A549 (cell line): ENCODE measurements at regions not wholly inside any gene's neighbourhood (a gene's known extent, or its start where the extent isn't known, plus 50 kb on each side); places are given as distances from the start of the nearest gene placed in this dataset.

Experiments used
- ATAC-seq, 2 experiments: fragments of 200-7000 bp in 1 of 2; fragments of >200 bp in 1 of 2; cut with Nextera tagmentation in 1 of 2; cut with Tn5 transposase in 1 of 2; 3 replicates each; pipeline versions ENCODE4 v1.8.0 to v1.9.1; 2018 to 2020; ENCODE audit warnings: mild to moderate bottlenecking in 1 of 2, moderate library complexity in 1 of 2
- CTCF ChIA-PET: fragments of 300-600 bp; sonication (Branson Sonifier 250); formaldehyde crosslinking; extraction: SDS; loops from one replicate; lab custom pipeline; 2021; ENCODE audit warnings: antibody characterized with exemption, inconsistent platforms; lab: Yijun Ruan, JAX
- POLR2A ChIA-PET: fragments of 350-600 bp; formaldehyde crosslinking; extraction: SDS; loops from one replicate; lab custom pipeline; 2021; ENCODE audit warnings: antibody characterized with exemption, inconsistent platforms; lab: Yijun Ruan, JAX
- DNase-seq, 2 experiments: peaks; one replicate each; pipeline versions ENCODE4 v3.0.0 to v3.0.0-alpha.2; 2011 to 2016; ENCODE audit warnings: low read depth in 1 of 2, low spot score in 1 of 2
- FAIRE-seq: peaks from 2 replicates; lab custom pipeline; 2011; peaks lifted over from hg19 to GRCh38; lab: Jason Lieb, UNC
- H3K27ac ChIP-seq, 2 experiments: fragments of >200 bp; sonication (Bioruptor Twin); formaldehyde crosslinking; 3 replicates each; pipeline ENCODE4 v1.5.1; 2016 to 2017
- H3K4me1 ChIP-seq: fragments of >200 bp; sonication (Bioruptor Twin); formaldehyde crosslinking; 3 replicates; pipeline ENCODE4 v1.6.1; 2016
- H3K4me2 ChIP-seq: fragments of >200 bp; sonication (Bioruptor Twin); formaldehyde crosslinking; 3 replicates; pipeline ENCODE4 v1.6.1; 2016
- H3K4me3 ChIP-seq: fragments of >200 bp; sonication (Bioruptor Twin); formaldehyde crosslinking; 3 replicates; pipeline ENCODE4 v1.5.1; 2016
- H3K9me3 ChIP-seq: fragments of >200 bp; sonication (Bioruptor Twin); formaldehyde crosslinking; 3 replicates; pipeline ENCODE4 v1.6.1; 2016
- ATOH8 ChIP-seq: fragments of 250-450 bp; sonication (Bioruptor Pico); IDR thresholded peaks from 2 replicates; pipeline ENCODE4 v1.5.0; 2020; ENCODE audit warnings: low read depth, mild to moderate bottlenecking, moderate library complexity
- BHLHE40 ChIP-seq: IDR thresholded peaks from 2 replicates; pipeline ENCODE4 v1.6.1; 2012; ENCODE audit warnings: low read depth, low read length, inconsistent platforms
- CEBPB ChIP-seq, 2 experiments: fragments of >200 bp in 1 of 2; sonication (Bioruptor Twin) in 1 of 2; formaldehyde crosslinking in 1 of 2; IDR thresholded peaks; 2 replicates each; pipeline ENCODE4 v1.6.1; 2012 to 2016
- CHD2 ChIP-seq: fragments of 150-350 bp; IDR thresholded peaks from 2 replicates; pipeline ENCODE4 v1.6.1; 2014; ENCODE audit warnings: low read length; ENCODE audit not compliant: partially characterized antibody
- CHD4 ChIP-seq: fragments of 200-600 bp; sonication (generic); IDR thresholded peaks from 2 replicates; pipeline ENCODE4 v1.6.1; 2016; ENCODE audit warnings: antibody characterized with exemption, mild to moderate bottlenecking, borderline replicate concordance
- EHF ChIP-seq: fragments of 250-450 bp; sonication (Bioruptor Pico); IDR thresholded peaks from 2 replicates; pipeline ENCODE4 v1.5.0; 2020; ENCODE audit warnings: mild to moderate bottlenecking
- FOSL2 ChIP-seq, 2 experiments: fragments of 450-650 bp in 1 of 2; fragments of >200 bp in 1 of 2; sonication (Bioruptor Twin) in 1 of 2; formaldehyde crosslinking; IDR thresholded peaks; 2 replicates each; pipeline versions ENCODE4 v1.5.0 to v1.6.1; 2016 to 2020; ENCODE audit warnings: mild to moderate bottlenecking in 1 of 2, moderate library complexity in 1 of 2
- FOXS1 ChIP-seq: fragments of 250-450 bp; sonication (Bioruptor Pico); IDR thresholded peaks from 2 replicates; pipeline ENCODE4 v1.5.0; 2020; ENCODE audit warnings: mild to moderate bottlenecking, moderate library complexity
- HDAC2 ChIP-seq: fragments of 200-600 bp; sonication (generic); IDR thresholded peaks from 2 replicates; pipeline ENCODE4 v1.6.1; 2016
- HEYL ChIP-seq: fragments of 250-450 bp; sonication (Bioruptor Pico); IDR thresholded peaks from 2 replicates; pipeline ENCODE4 v1.8.0; 2021; ENCODE audit warnings: mild to moderate bottlenecking, moderate library complexity
- HOXB5 ChIP-seq: fragments of 250-450 bp; sonication (Bioruptor Pico); IDR thresholded peaks from 2 replicates; pipeline ENCODE4 v1.5.0; 2020; ENCODE audit warnings: mild to moderate bottlenecking, moderate library complexity
- KDM5A ChIP-seq: fragments of 200-600 bp; sonication (generic); IDR thresholded peaks from 2 replicates; pipeline ENCODE4 v1.6.1; 2016; ENCODE audit warnings: antibody characterized with exemption, mild to moderate bottlenecking
- MYC ChIP-seq: IDR thresholded peaks from 2 replicates; pipeline ENCODE4 v1.6.1; 2012; ENCODE audit warnings: mild to moderate bottlenecking, inconsistent platforms, low read length, improper control_type of control experiment, borderline replicate concordance
- NR3C1 ChIP-seq: fragments of >200 bp; sonication (Bioruptor Twin); formaldehyde crosslinking; IDR thresholded peaks from 3 replicates; pipeline ENCODE4 v1.6.1; 2017
- POLR2A ChIP-seq: IDR thresholded peaks from 2 replicates; pipeline ENCODE4 v1.6.1; 2012; ENCODE audit warnings: mild to moderate bottlenecking, low read length
- POLR2AphosphoS2 ChIP-seq: conservative IDR thresholded peaks from 2 replicates; pipeline ENCODE4 v1.6.1; 2012; ENCODE audit warnings: low read length, improper control_type of control experiment, inconsistent platforms
- RARB ChIP-seq: fragments of 250-450 bp; sonication (Bioruptor Pico); IDR thresholded peaks from 2 replicates; pipeline ENCODE4 v1.8.0; 2021; ENCODE audit warnings: mild to moderate bottlenecking, moderate library complexity
- REST ChIP-seq: fragments of 200-600 bp; sonication (generic); IDR thresholded peaks from 2 replicates; pipeline ENCODE4 v1.6.1; 2016; ENCODE audit warnings: antibody characterized with exemption, mild to moderate bottlenecking, moderate library complexity
- TFCP2L1 ChIP-seq: fragments of 250-450 bp; sonication (Bioruptor Pico); IDR thresholded peaks from 2 replicates; pipeline ENCODE4 v1.5.0; 2021; ENCODE audit warnings: mild to moderate bottlenecking
- TP53 ChIP-seq: fragments of 250-450 bp; sonication (Bioruptor Pico); IDR thresholded peaks from 2 replicates; pipeline ENCODE4 v1.5.0; 2021; ENCODE audit warnings: mild to moderate bottlenecking, moderate library complexity
- WGBS: methylation state at CpG from one replicate; pipeline ENCODE4 v1.1.6; 2017; ENCODE audit errors: missing lambda C conversion rate; 5-methylcytosine and 5-hydroxymethylcytosine counted together
- TF ChIP-seq, protein P1 (sequence below): IDR thresholded peaks from 2 replicates; pipeline ENCODE4 v1.6.1; 2012
- TF ChIP-seq, protein P2 (sequence below): IDR thresholded peaks from 2 replicates; pipeline ENCODE4 v1.6.1; 2012; ENCODE audit warnings: low read depth, borderline replicate concordance

- DNase-seq, result no peak
- Histone ChIP-seq H3K27ac (no peak overlapping the region), H3K4me2 (no peak overlapping the region), H3K4me1 (peaks cover 25% of the 10 kb centered on the region), H3K9me3 (no peaks in the 10 kb centered on the region)
- no peak for FAIRE-seq
- POLR2A ChIA-PET, result no interaction called here
- TF ChIP-seq HDAC2, result no peak
- TF ChIP-seq HEYL, result no peak
- TF ChIP-seq CEBPB (IDR thresholded peaks at IDR 0.05), result no peak
- no peak for TF ChIP-seq TP53 (CRISPR knock-in tag)
- TF ChIP-seq, protein P1, sequence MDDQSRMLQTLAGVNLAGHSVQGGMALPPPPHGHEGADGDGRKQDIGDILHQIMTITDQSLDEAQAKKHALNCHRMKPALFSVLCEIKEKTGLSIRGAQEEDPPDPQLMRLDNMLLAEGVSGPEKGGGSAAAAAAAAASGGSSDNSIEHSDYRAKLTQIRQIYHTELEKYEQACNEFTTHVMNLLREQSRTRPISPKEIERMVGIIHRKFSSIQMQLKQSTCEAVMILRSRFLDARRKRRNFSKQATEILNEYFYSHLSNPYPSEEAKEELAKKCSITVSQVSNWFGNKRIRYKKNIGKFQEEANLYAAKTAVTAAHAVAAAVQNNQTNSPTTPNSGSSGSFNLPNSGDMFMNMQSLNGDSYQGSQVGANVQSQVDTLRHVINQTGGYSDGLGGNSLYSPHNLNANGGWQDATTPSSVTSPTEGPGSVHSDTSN, result no peak
- no peak for TF ChIP-seq FOSL2 (IDR thresholded peaks at IDR 0.05)
- no peak for TF ChIP-seq FOSL2 (CRISPR knock-in tag; IDR thresholded peaks at IDR 0.05)
- no peak for TF ChIP-seq HOXB5 (CRISPR knock-in tag)
- no peak for TF ChIP-seq KDM5A
- TF ChIP-seq CHD4, result no peak
- TF ChIP-seq MYC, result no peak
- no peak for TF ChIP-seq RARB
- TF ChIP-seq POLR2A, result no peak
- TF ChIP-seq, protein P2, sequence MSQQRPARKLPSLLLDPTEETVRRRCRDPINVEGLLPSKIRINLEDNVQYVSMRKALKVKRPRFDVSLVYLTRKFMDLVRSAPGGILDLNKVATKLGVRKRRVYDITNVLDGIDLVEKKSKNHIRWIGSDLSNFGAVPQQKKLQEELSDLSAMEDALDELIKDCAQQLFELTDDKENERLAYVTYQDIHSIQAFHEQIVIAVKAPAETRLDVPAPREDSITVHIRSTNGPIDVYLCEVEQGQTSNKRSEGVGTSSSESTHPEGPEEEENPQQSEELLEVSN, result no peak
- TF ChIP-seq NR3C1, result no peak
- no peak for TF ChIP-seq POLR2AphosphoS2
- no peak for TF ChIP-seq BHLHE40
- TF ChIP-seq REST, result no peak
- no peak for TF ChIP-seq EHF (CRISPR knock-in tag)
- TF ChIP-seq, all 56 proteins: peak for 0
- no peak overlapping the region for H3K4me3 ChIP-seq
- no peak for ATAC-seq
- CTCF ChIA-PET, result interaction anchor here (0.8 to 3.7 kb wide), 10 partner anchors 18 to 238 kb away, joined by 3 to 17 read pairs (median 3); no protein-coding TSS in a partner anchor
- 90% methylated on average over 9 of the region's 9 CpGs for WGBS
Observed at GRCh38 chr1:201673093-201673492, 134.2 kb downstream of the NAV1 start.

- DNase-seq (no peak), FAIRE-seq (no peak)
- Histone ChIP-seq H3K4me1 (peaks cover 25% of the 10 kb centered on the region), H3K27ac (no peak overlapping the region), H3K9me3 (no peaks in the 10 kb centered on the region), H3K4me3 (no peak overlapping the region)
- CTCF ChIA-PET, result interaction anchor here (0.9 to 3.7 kb wide), 8 partner anchors 19 to 239 kb away, joined by 3 to 17 read pairs (median 3); no protein-coding TSS in a partner anchor
- WGBS, result 72% methylated on average over 5 of the region's 5 CpGs
- no peak for TF ChIP-seq ATOH8 (CRISPR knock-in tag)
- no peak for TF ChIP-seq FOXS1
- no peak for TF ChIP-seq TFCP2L1 (CRISPR knock-in tag)
- TF ChIP-seq REST, result no peak
- TF ChIP-seq CHD2, result no peak
- no peak for TF ChIP-seq BHLHE40
- TF ChIP-seq, all 56 proteins: peak for 0
- POLR2A ChIA-PET, result no interaction called here
- ATAC-seq, result no peak
- no peak overlapping the region for H3K4me2 ChIP-seq
Observed at GRCh38 chr1:201673915-201674314, 135.0 kb downstream of the NAV1 start.
